ENCODE measurements at regions not wholly inside any gene's neighbourhood (a gene's known extent, or its start where the extent isn't known, plus 50 kb on each side); places are given as distances from the start of the nearest gene placed in this dataset.
"Not testable (repeated sequence)": the region's sequence is repeated elsewhere in the genome, so short reads cannot be mapped to it uniquely, and the experiment has no call there.

DNA sequence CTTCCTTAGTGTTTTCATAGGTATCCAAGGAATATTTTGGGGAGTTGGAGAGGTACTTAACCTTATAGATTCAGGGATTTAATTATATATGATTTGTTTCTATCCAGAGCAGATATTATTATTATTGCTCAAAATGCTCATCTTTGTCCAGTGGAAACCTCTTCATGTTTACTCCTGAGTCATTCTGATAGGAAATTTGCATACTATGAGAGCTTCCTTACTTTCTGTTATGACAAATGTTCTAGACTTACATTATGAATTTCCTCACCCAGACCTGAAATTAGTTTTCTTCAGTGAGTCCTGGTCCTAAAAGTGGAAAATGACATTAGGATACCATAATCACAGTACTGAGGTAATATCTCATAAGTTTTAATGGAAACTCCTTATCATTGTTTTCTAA lies 57.5 kb upstream of the PLPPR5 start:
- DNase-seq = no peak

GRCh38 chr1:99069146-99069545 lies 64.5 kb upstream of the PLPPR5 start:
- no peak for DNase-seq

DNA sequence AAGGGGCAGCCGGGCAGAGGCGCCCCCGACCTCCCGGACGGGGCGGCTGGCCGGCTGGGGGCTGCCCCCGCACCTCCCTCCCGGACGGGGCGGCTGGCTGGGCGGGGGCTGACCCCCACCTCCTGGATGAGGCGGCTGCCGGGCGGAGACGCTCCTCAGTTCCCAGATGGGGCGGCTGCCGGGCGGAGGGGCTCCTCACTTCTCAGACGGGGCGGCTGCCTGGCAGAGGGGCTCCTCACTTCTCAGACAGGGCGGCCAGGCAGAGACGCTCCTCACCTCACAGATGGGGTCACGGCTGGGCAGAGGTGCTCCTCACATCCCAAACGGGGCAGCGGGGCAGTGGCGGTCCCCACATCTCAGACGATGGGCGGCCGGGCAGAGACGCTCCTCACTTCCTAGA lies 73.9 kb upstream of the PLPPR5 start:
- not testable (repeated sequence) for DNase-seq

- DNase-seq = no peak
These were observed 77.7 kb upstream of the PLPPR5 start for GRCh38 chr1:99082366-99082765.

DNA sequence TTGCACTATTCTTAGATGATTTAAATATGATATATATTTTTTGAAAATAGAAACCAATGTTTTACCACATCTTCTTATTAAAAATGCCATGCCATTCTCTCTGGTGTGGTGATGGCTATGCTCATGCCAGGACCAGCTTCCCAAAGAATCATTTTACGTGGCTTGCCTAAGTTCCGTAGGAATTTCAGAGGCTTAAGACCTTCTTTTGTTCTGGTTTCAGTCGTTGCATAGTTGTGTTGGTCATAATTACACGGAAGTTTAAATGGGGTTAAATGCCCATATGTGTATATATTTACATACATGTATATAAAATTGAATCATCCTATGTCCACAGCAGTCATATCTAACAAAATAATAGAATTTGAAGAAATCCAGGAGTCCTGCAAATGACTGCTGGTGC lies 78.7 kb upstream of the PLPPR5 start:
- DNase-seq = no peak

GRCh38 chr1:99084562-99084961 lies 79.9 kb upstream of the PLPPR5 start:
- no peak for DNase-seq

- no peak for DNase-seq
These were observed 81.4 kb upstream of the PLPPR5 start for GRCh38 chr1:99086057-99086456.

DNA sequence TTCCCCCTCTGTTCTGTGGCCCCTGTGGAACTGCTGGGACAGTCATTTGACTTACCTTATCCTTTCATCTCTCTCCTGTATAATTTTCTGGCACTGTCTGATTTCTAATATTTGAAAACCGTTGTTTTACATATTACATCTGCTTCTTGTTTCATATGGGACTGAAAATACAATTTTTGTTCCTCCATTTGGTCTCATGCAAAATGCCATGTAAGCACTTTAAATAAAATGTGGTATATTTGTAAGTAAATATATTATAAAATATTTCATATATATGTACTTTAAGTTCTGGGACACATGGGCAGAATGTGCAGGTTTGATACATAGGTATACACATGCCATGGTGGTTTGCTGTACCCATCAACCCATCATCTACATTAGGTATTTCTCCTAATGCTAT lies 93.9 kb upstream of the PLPPR5 start:
- no peak for DNase-seq

DNA sequence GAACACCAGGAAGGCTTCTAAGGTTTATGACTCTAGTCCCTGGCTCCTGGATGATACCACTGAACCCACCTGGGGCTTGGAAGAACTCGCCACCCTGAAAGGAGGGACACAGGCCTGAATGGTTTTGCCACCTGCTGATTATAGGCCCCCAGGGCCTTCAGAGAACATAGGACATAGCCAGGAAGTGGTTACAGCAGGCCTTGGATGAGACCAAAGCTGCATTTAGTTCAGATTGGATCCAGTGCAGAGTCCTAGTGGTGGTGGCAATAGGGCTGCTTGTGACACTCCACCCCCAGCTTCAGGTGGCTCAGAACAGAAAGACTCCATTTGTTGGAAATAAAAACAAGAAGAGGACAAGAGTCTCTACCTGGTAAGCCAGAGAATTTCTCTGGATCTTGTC lies 101.6 kb upstream of the PLPPR5 start:
- no peak for DNase-seq

GRCh38 chr1:99107680-99108079 lies 103.0 kb upstream of the PLPPR5 start:
- no peak for DNase-seq

- no peak for DNase-seq
These were observed 105.7 kb upstream of the PLPPR5 start for GRCh38 chr1:99110140-99111041.

DNA sequence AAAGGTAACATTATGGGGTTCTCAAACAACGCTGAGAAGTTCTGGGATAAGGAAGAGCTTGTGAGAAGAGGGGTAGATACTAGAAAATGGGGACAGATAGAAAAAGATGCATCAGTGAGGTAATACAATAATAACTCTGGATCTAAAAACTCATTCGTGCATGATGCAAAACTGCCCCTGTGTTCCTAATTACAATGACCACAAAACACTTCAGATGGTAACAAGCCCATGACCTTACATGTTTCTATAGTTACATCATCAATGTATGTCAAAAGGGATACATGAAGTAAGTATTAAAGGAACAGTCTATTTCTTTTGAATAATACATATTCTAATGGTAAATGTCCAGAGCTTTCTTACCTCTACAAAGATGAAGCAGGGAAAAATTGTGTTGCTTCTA lies 110.6 kb upstream of the PLPPR5 start:
- DNase-seq = no peak

- no peak for DNase-seq
These were observed 114.5 kb upstream of the PLPPR5 start for GRCh38 chr1:99119188-99119587.

DNA sequence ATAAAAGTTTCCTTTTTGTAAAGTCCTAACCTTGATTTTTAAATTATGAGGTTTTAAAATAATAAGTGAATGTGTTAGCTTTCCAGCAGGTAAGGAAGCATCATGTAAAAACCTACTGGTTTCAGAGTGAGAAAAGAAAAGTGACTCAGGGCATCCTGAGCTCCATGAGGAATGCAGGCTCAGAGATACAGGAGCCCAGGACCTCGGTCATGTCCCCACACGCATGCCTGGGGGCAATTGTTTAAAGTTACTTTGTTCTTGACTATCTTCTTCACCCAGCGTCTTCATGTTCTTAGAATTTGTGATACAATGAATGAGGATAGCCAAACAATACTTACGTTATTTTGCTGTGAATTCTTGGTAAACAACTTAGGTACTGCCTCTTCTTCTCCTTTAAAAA lies 117.4 kb upstream of the PLPPR5 start:
- DNase-seq = no peak

DNA sequence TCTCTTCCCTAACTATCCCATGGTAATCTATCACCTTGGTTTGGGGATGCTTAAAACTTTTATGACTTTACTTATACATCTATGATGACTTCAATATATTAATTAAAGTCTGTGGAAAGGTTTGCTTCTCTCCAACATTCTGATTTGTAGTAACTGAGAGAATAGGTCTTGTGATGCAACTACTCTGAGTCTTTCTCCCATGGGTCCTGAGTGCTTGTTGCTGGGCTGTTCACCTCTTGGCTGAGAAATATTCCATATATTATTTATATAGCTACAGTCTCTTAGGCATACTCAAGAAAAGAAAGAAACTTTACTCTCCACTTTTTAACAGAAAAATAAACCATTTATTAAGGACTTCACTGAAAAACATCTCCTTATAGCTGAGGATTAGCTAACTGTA lies 119.3 kb upstream of the PLPPR5 start:
- no peak for DNase-seq

- no peak for DNase-seq
These were observed 126.9 kb upstream of the PLPPR5 start for GRCh38 chr1:99131546-99131945.

DNA sequence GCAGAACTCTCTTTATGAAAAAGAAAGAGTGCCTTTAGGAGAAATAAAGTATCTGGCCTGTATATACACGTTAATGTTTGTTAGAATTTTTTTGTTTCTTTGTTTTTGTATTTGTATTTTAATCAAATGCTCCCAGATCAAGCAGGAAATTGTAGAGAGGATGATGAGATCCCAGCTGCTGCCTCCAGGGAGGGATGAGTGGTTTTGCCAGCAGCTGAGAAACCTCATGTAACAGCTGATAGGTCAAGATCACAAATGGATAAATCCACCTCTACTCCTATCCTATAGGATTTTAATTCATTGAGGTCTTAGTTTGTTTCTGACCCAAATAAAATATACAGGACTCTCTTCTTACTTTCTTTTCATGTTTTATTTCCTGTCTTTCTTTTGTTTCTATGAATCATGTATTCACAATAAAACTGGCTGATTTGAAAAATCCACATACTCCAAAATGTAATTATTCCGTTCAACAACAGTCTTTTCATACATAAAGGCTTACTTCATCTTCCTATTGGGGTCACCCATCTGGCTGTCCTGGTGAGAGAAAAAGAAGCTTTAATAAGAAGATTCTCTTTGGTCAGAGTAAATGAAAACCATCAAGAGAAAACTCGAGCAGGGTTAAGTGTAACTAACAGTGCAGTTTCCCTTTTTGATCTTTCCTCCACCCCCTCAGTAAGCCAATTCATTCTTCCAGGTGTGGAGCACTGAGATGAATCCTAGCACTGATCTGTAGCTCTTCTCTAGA lies 129.3 kb upstream of the PLPPR5 start:
- no peak for DNase-seq

GRCh38 chr1:99137554-99138206 lies 126.6 kb upstream of the PLPPR4 start:
- no peak for DNase-seq

DNA sequence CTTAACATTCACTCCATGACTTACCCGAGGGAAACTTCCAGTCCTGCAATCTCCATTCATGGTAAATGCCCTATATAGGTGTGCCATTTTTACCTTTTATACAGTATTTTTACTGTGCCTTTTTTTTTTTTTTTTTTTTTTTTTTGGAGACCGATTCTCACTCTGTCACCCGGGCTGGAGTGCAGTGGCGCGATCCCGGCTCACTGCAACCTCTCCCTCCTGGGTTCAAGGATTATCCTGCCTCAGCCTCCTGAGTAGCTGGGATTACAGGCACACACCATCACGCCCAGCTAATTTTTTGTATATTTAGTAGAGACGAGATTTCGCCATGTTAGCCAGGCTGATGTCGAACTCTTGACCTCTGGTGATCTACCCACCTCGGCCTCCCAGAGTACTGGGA lies 124.4 kb upstream of the PLPPR4 start:
- no peak for DNase-seq

- DNase-seq = no peak
These were observed 118.0 kb upstream of the PLPPR4 start for GRCh38 chr1:99146129-99146848.

- no peak for DNase-seq
These were observed 114.3 kb upstream of the PLPPR4 start for GRCh38 chr1:99149952-99150351.

GRCh38 chr1:99152132-99152531 lies 112.2 kb upstream of the PLPPR4 start:
- no peak for DNase-seq

DNA sequence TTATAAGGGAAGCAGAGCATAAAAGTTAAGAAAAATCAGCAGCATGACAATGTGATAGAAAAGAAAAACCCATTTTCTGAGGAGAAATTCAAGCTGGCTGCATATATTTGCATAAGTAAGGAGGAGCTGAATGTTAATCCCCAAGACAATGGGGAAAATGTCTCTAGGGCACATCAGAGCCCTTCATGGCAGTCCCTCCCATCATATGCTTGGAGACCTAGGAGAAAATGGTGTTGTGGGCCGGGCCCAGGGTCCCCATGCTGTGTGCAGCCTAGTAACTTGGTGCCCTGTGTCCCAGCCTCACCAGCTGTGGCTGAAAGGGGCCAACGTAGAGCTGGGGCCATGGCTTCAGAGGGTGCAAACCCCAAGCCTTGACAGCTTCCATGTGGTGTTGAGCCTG lies 100.6 kb upstream of the PLPPR4 start:
- DNase-seq = no peak
